Limb (tissue), 2 donors: ENCODE measurements at regions not wholly inside any gene's neighbourhood (a gene's known extent, or its start where the extent isn't known, plus 50 kb on each side); places are given as distances from the start of the nearest gene placed in this dataset.
A peak's percentile ranks its signal among the peaks of the same experiment; 100 is the strongest.
"Not testable (repeated sequence)": the region's sequence is repeated elsewhere in the genome, so short reads cannot be mapped to it uniquely, and the experiment has no call there.

Experiments used
- DNase-seq, 2 donors: peaks; one replicate each; pipeline ENCODE4 v3.0.0-alpha.2; 2016; ENCODE audit errors: extremely low spot score in 2 of 2

GRCh38 chr10:91003379-91003778, 82.5 kb upstream of the ANKRD1 start:
- not testable (repeated sequence) for DNase-seq

DNA sequence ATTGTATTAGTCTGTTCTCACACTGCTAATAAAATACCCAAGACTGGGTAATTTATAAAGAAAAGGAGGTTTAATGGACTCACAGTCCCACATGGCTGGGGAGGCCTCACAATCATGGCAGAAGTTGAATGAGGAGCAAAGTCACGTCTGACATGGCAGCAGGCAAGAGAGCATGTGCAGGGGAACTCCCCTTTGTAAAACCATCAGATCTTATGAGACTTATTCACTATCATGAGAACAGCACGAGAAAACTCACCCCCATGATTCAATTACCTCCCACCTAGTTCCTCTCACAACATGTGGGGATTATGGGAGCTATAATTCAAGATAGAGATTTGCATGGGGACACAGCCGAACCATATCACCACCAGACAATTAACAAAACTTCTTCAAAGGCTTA, 84.4 kb upstream of the ANKRD1 start:
- DNase-seq: not testable (repeated sequence)

DNA sequence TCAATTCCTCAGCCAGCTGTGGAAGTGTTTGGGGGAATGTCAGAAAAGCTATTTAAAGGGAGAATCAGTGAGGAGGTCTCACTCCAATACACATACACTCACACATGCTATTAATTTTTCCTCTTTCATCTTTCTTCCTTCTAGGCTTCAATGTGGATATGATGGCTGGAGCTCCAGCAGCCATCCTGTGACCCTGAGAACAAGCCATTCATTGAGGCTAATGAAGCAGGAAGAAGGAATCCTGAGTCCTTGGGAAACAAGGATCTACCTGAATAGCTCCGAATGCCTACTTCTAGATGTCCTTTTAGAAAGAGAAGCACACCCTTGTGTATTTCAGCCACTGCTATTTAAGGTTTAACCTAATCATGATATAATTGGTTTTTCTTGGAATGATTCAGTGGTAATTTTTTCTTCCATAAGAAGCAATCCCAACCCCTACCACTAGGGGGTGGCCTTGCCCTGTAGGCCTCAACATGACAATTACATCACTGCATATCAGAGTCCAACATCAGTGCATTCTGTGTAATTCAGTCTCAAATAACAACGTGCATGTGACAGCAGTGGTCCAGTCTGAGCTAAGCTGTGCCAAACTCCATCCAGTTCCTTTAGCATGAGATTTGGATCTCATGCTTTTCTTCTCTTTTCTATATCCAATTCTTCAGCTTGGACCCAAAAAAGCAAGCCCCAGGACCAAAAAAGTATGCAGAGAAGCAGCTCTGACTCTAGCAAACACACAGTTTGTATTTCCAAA, 85.3 kb upstream of the ANKRD1 start:
- peak; percentile 60 to 75 for DNase-seq

- no peak for DNase-seq
These were observed 86.0 kb upstream of the ANKRD1 start for GRCh38 chr10:91006752-91007346.

GRCh38 chr10:91007655-91008054, 86.8 kb upstream of the ANKRD1 start:
- DNase-seq: no peak

DNA sequence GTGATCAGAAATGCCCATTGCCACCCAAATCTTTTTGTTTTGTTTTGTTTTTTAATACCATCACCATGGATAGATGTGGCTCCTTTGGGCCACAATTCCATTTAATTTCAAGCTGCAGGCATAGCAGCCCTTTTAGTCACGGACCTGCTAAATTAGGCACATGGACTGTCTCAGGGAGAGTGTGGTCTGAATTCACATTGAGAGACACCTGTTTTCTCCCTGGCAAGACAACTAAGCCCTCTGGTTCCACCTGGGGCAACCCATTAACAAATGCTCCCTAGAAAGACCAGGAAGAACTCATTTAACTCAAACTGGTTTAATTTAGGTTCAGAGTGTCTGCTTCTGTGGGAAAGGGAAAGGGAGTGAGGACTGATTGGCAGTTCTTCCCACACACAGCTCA, 88.2 kb upstream of the ANKRD1 start:
- no peak for DNase-seq

- DNase-seq: no peak
These were observed 90.1 kb upstream of the ANKRD1 start for GRCh38 chr10:91010952-91011351.

DNA sequence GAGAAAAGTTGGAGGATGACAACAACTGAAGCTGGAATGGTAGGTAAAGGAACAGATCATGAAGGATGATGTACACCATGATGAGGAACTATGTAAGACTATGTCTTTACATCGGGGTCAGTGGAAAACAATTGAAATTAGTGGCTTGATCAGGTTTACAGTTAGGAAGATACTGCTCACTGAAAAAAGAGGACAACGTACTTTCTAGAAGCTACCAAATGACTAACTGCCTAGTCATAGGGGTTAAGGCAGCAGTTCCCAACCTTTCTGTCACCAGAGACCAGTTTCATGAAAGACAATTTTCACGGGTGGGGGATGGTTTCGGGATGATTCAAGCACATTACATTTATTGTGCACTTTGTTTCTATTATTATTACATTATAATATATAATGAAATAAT, 91.6 kb upstream of the ANKRD1 start:
- no peak for DNase-seq

- DNase-seq: no peak
These were observed 93.1 kb upstream of the ANKRD1 start for GRCh38 chr10:91013985-91014384.

- no peak for DNase-seq
These were observed 96.3 kb upstream of the ANKRD1 start for GRCh38 chr10:91017198-91017597.

- no peak for DNase-seq
These were observed 101.0 kb upstream of the ANKRD1 start for GRCh38 chr10:91021901-91022300.

DNA sequence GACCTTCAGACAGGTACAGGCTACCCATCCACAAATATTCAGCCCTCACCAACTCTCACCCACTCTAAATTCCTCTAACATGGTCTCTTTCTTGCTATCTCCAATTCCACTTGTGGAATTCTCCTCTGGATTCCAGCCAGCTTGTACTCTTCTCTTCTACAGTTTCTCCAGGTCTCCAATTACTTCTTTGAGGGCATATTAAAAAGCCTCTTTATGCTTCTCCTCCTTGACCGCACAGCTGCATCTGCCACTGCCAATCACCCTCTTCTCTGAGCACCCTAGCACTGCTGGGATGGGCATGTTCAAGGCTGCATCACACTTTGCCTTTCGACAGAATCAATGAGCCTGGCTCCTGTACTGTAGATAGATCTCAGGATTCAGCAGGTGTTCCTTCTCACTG, 101.5 kb upstream of the ANKRD1 start:
- peak; percentile 48 to 67 for DNase-seq

GRCh38 chr10:91022924-91023699, 102.2 kb upstream of the ANKRD1 start:
- peak; percentile 56 to 63 for DNase-seq

DNA sequence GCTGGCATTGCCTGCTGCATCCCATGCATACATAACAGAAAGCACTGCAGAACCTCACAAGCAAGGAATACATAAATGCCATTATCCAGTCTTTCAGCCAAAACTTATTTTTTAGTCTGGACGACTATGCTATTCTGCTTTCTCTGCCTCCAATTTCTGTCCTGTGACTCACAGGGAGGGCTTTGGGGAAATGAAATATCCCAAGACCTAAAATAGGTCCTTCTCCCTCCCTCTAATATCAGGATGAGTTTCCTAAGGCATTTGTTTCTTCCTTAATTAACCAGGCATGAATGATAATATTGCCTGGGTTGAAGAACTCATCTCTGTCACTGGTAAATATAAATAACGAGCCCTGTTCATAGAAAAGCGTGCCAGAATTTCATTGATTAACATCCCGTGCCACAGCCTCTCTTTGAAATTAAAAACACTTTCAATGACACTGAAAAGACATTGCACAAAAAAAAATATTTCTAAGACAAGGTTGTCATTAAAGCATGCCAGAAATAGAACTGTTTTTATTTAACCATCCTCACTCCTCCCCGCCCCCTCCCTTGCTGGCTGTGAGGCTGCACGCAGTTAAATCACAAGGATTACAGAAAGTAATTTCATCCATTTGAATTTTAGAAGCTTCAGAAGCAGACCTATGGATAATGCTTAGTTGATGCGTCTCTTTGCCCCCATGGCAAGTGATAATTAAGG, 103.0 kb upstream of the ANKRD1 start:
- peak in 1 of 2 donors; percentile 30 for DNase-seq

GRCh38 chr10:91024541-91024940, 103.7 kb upstream of the ANKRD1 start:
- DNase-seq: no peak

DNA sequence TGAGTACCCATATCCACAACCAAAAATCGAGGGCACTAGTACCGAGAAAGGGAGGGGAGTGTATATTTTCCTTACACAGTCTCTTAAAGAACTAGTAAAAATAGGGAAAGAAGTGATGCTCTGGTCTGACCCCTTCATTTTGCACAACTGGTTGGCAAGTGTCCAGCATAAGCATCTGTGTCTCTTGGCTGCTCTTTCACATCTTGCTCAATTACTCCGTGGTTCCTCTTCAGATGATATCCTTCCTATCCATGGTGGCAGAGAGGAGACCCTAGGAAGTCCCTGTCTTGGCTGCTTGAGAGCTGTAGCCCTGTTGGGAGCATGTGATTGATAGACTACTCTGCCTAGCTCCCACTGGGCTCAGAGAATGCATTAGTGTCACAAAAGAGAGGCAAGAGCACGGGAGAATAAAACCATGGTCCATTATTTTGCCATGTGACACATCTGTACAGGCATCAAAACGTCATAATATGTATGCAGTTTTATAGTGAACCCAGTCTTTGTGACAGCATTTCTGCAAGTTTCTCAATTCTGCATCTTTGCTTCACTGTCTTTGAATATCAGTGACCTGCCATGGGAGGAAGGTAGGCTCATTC, 111.8 kb upstream of the ANKRD1 start:
- DNase-seq: no peak

GRCh38 chr10:91033324-91033950, 112.5 kb upstream of the ANKRD1 start:
- no peak for DNase-seq

DNA sequence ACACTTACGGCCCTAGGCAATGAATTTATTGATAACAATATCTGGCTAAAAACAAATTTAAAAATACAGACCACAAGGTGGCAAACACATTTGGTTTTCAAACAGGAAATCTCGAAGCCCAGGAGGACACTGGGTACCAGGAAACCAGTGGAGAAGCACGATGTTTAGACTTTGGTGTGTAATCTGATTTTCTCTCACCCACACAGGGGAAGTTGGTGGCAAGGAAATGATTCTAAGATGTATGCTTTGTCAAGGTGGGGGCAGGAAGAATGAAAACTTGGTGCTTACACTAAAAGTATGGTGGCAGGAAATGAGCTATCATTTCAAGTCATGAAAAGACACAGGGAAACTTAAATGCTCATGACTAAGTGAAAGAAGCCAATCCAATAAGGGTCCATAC, 113.2 kb upstream of the ANKRD1 start:
- DNase-seq: no peak

GRCh38 chr10:91034494-91035159, 113.7 kb upstream of the ANKRD1 start:
- DNase-seq: peak; percentile 74 to 86

GRCh38 chr10:91035650-91036292, 114.9 kb upstream of the ANKRD1 start:
- no peak for DNase-seq
